ENCODE measurements at regions not wholly inside any gene's neighbourhood (a gene's known extent, or its start where the extent isn't known, plus 50 kb on each side); places are given as distances from the start of the nearest gene placed in this dataset.
"Not testable (repeated sequence)": the region's sequence is repeated elsewhere in the genome, so short reads cannot be mapped to it uniquely, and the experiment has no call there.

- DNase-seq, result not testable (repeated sequence)
These were observed 104.3 kb downstream of the MTPN start for GRCh38 chr7:135872861-135873260.

GRCh38 chr7:135862586-135863340 is 114.2 kb upstream of the FAM180A start:
- no peak for DNase-seq

GRCh38 chr7:135859538-135859937 is 110.9 kb upstream of the FAM180A start:
- DNase-seq, result no peak

- no peak for DNase-seq
These were observed 110.2 kb upstream of the FAM180A start for GRCh38 chr7:135858851-135859250.

GRCh38 chr7:135858379-135858778 is 109.8 kb upstream of the FAM180A start:
- DNase-seq, result no peak

- DNase-seq, result no peak
These were observed 109.1 kb upstream of the FAM180A start for GRCh38 chr7:135857519-135858274.

- no peak for DNase-seq
These were observed 107.9 kb upstream of the FAM180A start for GRCh38 chr7:135856356-135857144.

- DNase-seq, result no peak
These were observed 107.2 kb upstream of the FAM180A start for GRCh38 chr7:135855846-135856245.

GRCh38 chr7:135853499-135853898 is 104.9 kb upstream of the FAM180A start:
- DNase-seq, result no peak

- DNase-seq, result no peak
These were observed 104.4 kb upstream of the FAM180A start for GRCh38 chr7:135853008-135853407.

- no peak for DNase-seq
These were observed 98.6 kb upstream of the FAM180A start for GRCh38 chr7:135847242-135847641.

GRCh38 chr7:135846339-135846738 is 97.7 kb upstream of the FAM180A start:
- no peak for DNase-seq

GRCh38 chr7:135845415-135846075 is 96.9 kb upstream of the FAM180A start:
- no peak for DNase-seq

- DNase-seq, result no peak
These were observed 96.3 kb upstream of the FAM180A start for GRCh38 chr7:135844903-135845302.

- no peak for DNase-seq
These were observed 94.6 kb upstream of the FAM180A start for GRCh38 chr7:135843214-135843613.

- DNase-seq, result no peak
These were observed 94.0 kb upstream of the FAM180A start for GRCh38 chr7:135842446-135843179.

- DNase-seq, result no peak
These were observed 92.0 kb upstream of the FAM180A start for GRCh38 chr7:135840591-135840990.

GRCh38 chr7:135837675-135838074 is 89.1 kb upstream of the FAM180A start:
- no peak for DNase-seq

- no peak for DNase-seq
These were observed 85.7 kb upstream of the FAM180A start for GRCh38 chr7:135834266-135834665.

- DNase-seq, result no peak
These were observed 85.0 kb upstream of the FAM180A start for GRCh38 chr7:135833642-135834041.

GRCh38 chr7:135831455-135832195 is 83.0 kb upstream of the FAM180A start:
- no peak for DNase-seq

- no peak for DNase-seq
These were observed 80.0 kb upstream of the FAM180A start for GRCh38 chr7:135828604-135829003.

Measured in AML-193 (cell line).